Stimulated activated CD8-positive, alpha-beta memory T cell treated with anti-CD3 and anti-CD28 coated beads, Interleukin-7, amount 100 ng/mL, for 48 hours (primary cell): ENCODE measurements at regions not wholly inside any gene's neighbourhood (a gene's known extent, or its start where the extent isn't known, plus 50 kb on each side); places are given as distances from the start of the nearest gene placed in this dataset.
"Not testable (repeated sequence)": the region's sequence is repeated elsewhere in the genome, so short reads cannot be mapped to it uniquely, and the experiment has no call there.

ENCODE experiments used
- DNase-seq, 2 donors: peaks; one replicate each; pipeline ENCODE4 v3.0.0-alpha.2; 2020; ENCODE audit warnings: low read depth in 1 of 2; ENCODE audit errors: extremely low read depth in 1 of 2

DNA sequence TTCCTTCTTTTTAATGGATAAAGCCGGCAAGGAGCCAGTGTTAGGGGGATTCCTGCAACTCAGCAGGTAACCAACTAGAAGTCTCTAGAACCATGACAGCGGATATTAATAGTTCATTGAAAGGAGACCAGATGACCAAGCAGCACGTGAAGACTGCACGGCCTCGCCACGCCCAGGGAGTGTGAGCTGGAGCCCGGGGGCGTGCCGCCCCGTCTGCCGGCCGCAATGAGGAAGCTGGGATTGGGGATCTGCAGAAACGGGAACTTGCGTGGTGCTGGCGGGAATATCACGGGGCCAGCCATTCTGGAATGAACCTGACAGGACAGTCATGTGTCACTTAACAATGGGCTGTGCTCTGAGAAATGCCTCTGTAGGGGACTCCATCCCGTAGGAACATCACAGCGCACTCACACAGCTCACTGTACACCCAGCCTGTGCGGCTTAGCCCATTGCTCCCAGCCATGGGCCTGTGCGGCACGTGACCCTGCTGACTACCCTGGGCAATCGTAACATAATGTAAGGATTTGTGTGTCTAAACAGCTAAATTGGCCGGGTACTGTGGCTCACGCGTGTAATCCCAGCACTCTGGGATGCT lies 4092.8 kb upstream of the TPTE start:
- DNase-seq, result not testable (repeated sequence)

GRCh38 chr21:6429924-6430323 lies 4091.5 kb upstream of the TPTE start:
- not testable (repeated sequence) for DNase-seq

DNA sequence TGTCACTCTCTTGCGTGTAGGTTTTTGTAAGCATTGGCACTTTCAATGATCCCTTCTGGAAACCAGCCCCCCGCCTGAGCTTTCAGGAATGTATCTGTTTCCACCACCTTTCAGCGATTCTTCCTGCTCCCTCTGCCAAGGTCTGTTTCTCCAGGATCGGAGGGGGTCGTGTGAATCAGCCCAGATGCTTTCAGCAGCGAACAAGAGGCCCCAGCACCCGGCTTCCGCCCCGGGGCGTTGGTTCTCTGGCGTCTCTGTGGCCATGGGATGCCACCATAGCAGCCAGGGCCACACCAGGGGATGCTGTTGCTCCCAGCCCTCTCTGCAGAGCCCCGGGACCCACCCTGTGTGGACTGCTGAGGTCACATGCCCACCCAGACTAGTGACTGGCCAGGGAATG lies 4088.2 kb upstream of the TPTE start:
- not testable (repeated sequence) for DNase-seq

GRCh38 chr21:6436205-6436604 lies 4085.2 kb upstream of the TPTE start:
- not testable (repeated sequence) for DNase-seq

- not testable (repeated sequence) for DNase-seq
Measured at GRCh38 chr21:6436971-6437833, 4084.2 kb upstream of the TPTE start.

- not testable (repeated sequence) for DNase-seq
Measured at GRCh38 chr21:6437834-6438187, 4083.6 kb upstream of the TPTE start.

DNA sequence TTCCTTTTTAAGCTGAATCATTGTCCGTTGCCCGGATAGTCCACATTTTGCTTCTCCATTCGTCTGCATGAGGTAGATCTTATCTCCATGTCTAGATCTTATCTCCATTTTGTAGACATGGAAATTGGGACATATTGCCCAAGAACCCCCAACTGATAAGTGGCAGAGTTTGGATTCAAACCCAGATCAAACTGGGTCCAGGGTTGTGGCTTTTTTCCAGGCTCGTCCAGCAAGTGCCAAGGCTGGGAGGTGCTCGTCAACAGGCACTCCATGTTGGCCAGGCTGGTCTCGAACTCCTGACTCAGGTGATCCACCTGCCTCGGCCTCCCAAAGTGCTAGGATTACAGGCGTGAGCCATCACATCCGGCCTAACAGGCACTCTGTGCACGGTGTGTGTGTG lies 4082.3 kb upstream of the TPTE start:
- DNase-seq, result not testable (repeated sequence)

DNA sequence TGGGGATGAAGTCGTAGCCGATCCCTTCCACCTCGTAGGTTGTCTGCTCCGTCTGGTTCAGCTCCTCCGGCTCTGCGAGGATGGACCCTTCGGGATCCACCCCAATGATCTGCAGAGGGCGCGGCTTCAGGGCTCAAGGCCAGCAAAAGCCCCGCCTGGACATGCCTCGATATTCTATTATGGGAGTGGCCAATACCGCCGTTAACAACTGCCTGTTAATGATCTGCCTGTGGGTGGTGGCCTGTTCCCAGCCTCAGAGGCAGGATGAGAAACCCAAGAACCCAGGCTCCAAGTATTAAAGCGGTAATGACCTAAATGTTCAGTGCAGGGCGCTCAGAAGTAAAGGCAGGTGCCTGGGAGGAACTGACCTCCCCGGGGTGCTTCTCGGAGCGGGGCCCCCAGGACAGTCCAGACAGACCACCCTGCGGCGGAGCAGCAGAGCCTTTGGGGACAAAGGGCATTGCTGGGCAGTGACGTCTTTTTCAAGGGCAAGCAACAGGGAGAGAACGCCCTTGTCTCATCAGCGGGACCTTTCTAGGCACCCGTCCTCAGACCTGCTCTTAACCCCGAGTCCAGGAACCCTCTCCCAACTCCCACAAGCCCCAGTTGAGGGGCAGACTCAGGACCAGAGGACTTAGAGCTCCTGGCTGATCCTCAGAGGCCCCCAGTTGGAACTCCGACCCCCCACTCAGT lies 4066.6 kb upstream of the TPTE start:
- not testable (repeated sequence) for DNase-seq

- not testable (repeated sequence) for DNase-seq
Measured at GRCh38 chr21:6456011-6456661, 4065.2 kb upstream of the TPTE start.

- DNase-seq, result not testable (repeated sequence)
Measured at GRCh38 chr21:6459761-6460160, 4061.6 kb upstream of the TPTE start.

DNA sequence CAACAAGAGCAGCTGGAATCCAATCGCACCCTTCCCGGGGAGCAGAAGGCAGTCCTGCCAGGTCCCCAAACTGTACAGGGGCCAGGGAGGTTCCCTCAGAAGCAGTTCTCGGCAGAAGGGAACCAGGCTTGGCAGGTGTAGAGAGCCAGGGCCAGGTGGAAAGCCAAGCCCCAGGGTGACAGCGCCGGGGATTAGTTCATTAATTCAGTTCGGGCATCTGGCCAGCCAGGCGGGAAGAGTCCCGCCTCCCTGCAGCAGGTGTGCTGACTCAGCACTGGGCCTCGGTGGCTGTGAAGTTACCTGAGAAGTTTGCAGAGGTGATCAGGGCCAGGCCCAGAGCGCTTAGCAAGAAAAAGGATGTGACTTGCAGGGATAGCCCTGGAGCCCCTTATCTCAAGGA lies 4060.0 kb upstream of the TPTE start:
- DNase-seq, result not testable (repeated sequence)

GRCh38 chr21:6464419-6464818 lies 4057.0 kb upstream of the TPTE start:
- not testable (repeated sequence) for DNase-seq

DNA sequence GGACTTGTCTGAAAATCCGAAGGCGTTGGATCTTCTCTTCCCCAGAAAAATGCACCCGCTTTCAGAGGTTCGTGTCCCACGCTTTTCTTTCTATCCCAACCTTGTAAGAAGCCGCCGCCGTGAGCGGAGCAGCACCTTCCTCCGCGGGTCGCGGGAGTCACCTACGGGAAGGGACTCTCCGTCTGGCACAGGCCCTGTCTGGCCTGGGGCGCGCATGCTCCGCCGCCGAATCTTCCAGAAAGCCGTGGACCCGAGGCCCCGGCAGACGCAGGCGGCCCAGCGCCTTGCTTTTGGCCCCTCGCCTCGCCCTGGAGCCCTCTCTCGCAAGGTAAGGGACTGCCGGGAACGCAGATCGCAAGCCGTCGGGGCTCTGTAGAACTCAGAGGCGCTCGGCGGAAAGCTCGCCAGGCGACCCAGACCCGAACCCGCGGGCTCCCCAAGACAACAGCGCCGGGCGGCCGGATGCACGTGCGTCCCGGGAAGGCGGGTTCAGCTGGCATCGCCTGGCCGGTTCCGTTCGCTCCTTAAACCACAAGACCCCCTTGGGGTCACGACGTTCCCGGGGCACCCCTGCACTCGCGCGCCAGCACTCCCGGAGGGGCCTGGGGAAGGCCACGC lies 4055.2 kb upstream of the TPTE start:
- not testable (repeated sequence) for DNase-seq

- not testable (repeated sequence) for DNase-seq
Measured at GRCh38 chr21:6466707-6467106, 4054.7 kb upstream of the TPTE start.

DNA sequence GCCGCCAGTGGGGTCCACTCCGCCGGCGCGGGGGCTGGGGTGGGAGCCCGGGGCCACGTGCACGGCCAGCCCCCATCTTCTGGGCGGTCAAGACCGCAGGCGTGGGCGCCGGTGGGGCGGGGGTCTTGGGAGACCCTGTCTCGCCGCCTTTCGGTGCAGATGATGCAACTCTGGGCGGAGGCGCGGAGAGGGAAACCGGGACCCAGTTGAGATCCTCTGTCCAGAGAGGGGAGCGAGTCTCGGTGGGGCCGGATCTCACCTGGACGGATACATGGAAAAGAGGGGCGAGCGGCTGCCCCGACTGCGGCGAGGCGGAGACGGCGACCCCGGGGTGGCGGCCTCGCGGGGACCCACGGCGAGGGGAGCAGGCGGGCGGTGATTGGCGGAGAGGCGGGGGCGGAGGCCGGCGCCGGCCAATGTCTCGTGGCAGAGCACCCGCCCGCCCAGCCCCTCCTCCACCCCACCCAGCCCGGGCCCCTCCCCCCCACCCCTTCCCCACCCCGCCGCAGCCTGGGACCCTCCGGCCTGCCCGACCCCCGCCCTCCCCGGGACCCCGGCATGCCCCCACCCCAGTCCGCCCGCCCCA lies 4054.1 kb upstream of the TPTE start:
- DNase-seq, result not testable (repeated sequence)

- DNase-seq, result not testable (repeated sequence)
Measured at GRCh38 chr21:6467907-6468306, 4053.5 kb upstream of the TPTE start.

DNA sequence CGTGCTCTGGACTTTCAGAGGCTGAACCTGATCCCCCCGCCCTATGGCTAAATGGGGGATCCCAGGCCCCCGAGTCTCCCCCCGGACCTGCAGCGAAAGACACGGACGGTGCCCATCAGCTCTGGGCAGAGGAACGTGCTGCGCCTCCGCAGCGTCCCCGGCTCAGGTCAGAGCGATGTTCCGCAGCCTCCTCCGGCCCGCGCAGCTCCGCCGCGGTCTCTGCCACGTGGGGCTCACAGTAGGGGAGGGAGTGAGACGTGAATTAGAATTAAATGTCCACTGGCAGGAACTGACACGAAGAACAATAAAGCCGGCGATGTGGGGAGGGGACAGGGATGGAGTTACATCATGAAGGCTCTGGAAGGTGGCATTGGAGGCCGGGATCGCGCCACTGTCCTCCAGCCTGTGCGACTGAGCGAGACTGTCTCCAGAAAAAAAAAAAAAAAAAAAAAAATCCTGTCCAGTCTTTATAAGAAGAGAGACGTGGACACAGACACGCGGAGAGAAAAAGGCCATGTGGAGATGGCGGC lies 4053.0 kb upstream of the TPTE start:
- not testable (repeated sequence) for DNase-seq

DNA sequence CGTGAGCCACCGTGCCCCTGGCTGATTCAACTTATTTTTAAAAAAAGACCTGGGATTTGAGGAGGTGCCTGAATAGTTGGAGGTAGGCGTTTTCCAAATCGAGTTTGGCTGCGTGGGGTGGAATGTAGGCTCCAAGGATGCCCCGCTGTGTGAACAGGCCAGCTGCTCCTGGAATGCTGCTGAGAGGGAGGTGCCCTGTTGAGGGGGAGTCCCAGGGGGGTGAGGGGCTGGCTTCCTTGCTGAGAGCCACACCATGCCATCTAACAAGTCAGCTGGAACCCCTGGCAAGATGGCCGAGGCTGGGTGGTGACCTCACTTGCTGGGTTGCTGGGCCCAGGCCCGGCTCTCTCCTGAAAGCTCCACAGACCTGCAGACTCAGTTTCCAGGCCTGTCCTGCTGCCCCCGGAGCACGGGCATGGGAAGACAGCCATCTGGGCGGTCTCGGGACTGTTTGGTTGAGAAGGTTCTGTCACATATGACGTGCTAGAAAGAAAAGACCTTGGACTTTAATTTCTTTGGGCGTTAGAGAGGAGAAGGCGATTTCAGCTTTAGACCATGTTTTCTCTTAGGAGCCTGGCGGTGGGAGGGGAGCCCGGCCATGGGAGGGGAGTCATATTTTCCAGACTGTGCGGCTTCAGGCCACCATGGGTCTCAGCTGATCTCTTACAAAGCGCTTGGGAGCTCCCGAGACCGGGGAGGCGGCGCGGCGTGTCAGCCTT lies 4047.0 kb upstream of the TPTE start:
- DNase-seq, result not testable (repeated sequence)

GRCh38 chr21:6481116-6481515 lies 4040.3 kb upstream of the TPTE start:
- not testable (repeated sequence) for DNase-seq
